IMR-90 (cell line): ENCODE measurements at regions not wholly inside any gene's neighbourhood (a gene's known extent, or its start where the extent isn't known, plus 50 kb on each side); places are given as distances from the start of the nearest gene placed in this dataset.

Source experiments
- ATAC-seq: fragments of 200-7000 bp; cut with Tn5 transposase; 2 replicates; pipeline ENCODE4 v1.9.1; 2020; ENCODE audit warnings: low read depth, mild to moderate bottlenecking, moderate library complexity
- BruUV-seq: library from RNA; stranded (reverse); fragments of 400-500 nt; replicated peaks from 2 replicates; lab custom pipeline; 2021; lab: Mats Ljungman, UMichigan
- CTCF ChIA-PET: fragments of 300-600 bp; formaldehyde crosslinking; extraction: SDS; loops from one replicate; lab custom pipeline; 2021; ENCODE audit warnings: antibody characterized with exemption; lab: Yijun Ruan, JAX
- POLR2A ChIA-PET: fragments of 300-600 bp; sonication (Branson Sonifier 250); formaldehyde crosslinking; loops from one replicate; lab custom pipeline; 2022; ENCODE audit warnings: antibody characterized with exemption; ENCODE audit not compliant: unreplicated experiment; lab: Charles Lee
- DNase-seq: peaks from one replicate; pipeline ENCODE4 v3.0.0; 2013
- H2AFZ ChIP-seq: replicated peaks from 2 replicates; pipeline ENCODE3; 2013; ENCODE audit warnings: low read length, mild to moderate bottlenecking; ENCODE audit not compliant: poor library complexity
- H2AK5ac ChIP-seq: 2 replicates; pipeline ENCODE4 v1.6.1; 2013; ENCODE audit warnings: low read depth, low read length, inconsistent platforms
- H2AK9ac ChIP-seq: replicated peaks from 2 replicates; pipeline ENCODE3; 2013; ENCODE audit warnings: mild to moderate bottlenecking, low read depth, low read length, moderate library complexity; ENCODE audit not compliant: poor library complexity
- H2BK120ac ChIP-seq: 2 replicates; pipeline ENCODE4 v1.6.1; 2013; ENCODE audit warnings: low read depth, low read length, inconsistent platforms
- H2BK15ac ChIP-seq: 3 replicates; pipeline ENCODE4 v1.6.1; 2013; ENCODE audit warnings: low read depth, low read length, inconsistent platforms
- H2BK20ac ChIP-seq: 2 replicates; pipeline ENCODE4 v1.6.1; 2013; ENCODE audit warnings: low read depth, mild to moderate bottlenecking, inconsistent platforms, low read length, moderate library complexity
- H2BK5ac ChIP-seq: 2 replicates; pipeline ENCODE4 v1.6.1; 2013; ENCODE audit warnings: mild to moderate bottlenecking, low read depth, low read length, inconsistent platforms; ENCODE audit not compliant: poor library complexity, severe bottlenecking
- H3K14ac ChIP-seq: replicated peaks from 2 replicates; pipeline ENCODE4 v1.6.1; 2013; ENCODE audit warnings: low read depth, low read length, inconsistent platforms
- H3K18ac ChIP-seq: 2 replicates; pipeline ENCODE4 v1.6.1; 2013; ENCODE audit warnings: low read depth, low read length, control low read depth
- H3K23ac ChIP-seq: 2 replicates; pipeline ENCODE4 v1.6.1; 2013; ENCODE audit warnings: low read depth, low read length, inconsistent platforms
- H3K27ac ChIP-seq: 2 replicates; pipeline ENCODE4 v1.5.1; 2013; ENCODE audit warnings: mild to moderate bottlenecking, control low read depth, low read length; ENCODE audit not compliant: insufficient read depth
- H3K27me3 ChIP-seq: 2 replicates; pipeline ENCODE4 v1.6.1; 2013; ENCODE audit warnings: low read length; ENCODE audit not compliant: control insufficient read depth, insufficient read depth
- H3K36me3 ChIP-seq: 2 replicates; pipeline ENCODE4 v1.6.1; 2013; ENCODE audit warnings: low read length, mixed read lengths; ENCODE audit not compliant: control insufficient read depth, insufficient read depth
- H3K4ac ChIP-seq: 2 replicates; pipeline ENCODE4 v1.6.1; 2013; ENCODE audit warnings: low read depth, low read length, inconsistent platforms
- H3K4me1 ChIP-seq: 2 replicates; pipeline ENCODE4 v1.6.1; 2013; ENCODE audit warnings: low read length, mixed read lengths; ENCODE audit not compliant: control insufficient read depth, insufficient read depth
- H3K4me2 ChIP-seq: 2 replicates; pipeline ENCODE4 v1.6.1; 2013; ENCODE audit warnings: low read depth, mild to moderate bottlenecking, control low read depth, low read length, moderate library complexity
- H3K4me3 ChIP-seq: 2 replicates; pipeline ENCODE4 v1.5.1; 2013; ENCODE audit warnings: low read depth, mild to moderate bottlenecking, control low read depth, low read length, moderate library complexity; ENCODE audit not compliant: insufficient read depth
- H3K56ac ChIP-seq: 2 replicates; pipeline ENCODE4 v1.6.1; 2013; ENCODE audit warnings: low read length, inconsistent platforms; ENCODE audit not compliant: insufficient read depth; ENCODE audit errors: extremely low read depth
- H3K79me1 ChIP-seq, 2 experiments: 2 replicates each; pipeline ENCODE4 v1.6.1; 2013; ENCODE audit warnings: low read length in 2 of 2, inconsistent platforms in 1 of 2, low read depth in 1 of 2
- H3K9ac ChIP-seq: 2 replicates; pipeline ENCODE4 v1.6.1; 2013; ENCODE audit warnings: low read depth, low read length, control low read depth
- H3K9me1 ChIP-seq: 2 replicates; pipeline ENCODE4 v1.6.1; 2013; ENCODE audit warnings: low read length, inconsistent platforms; ENCODE audit not compliant: insufficient read depth
- H3K9me3 ChIP-seq: 2 replicates; pipeline ENCODE4 v1.6.1; 2013; ENCODE audit warnings: low read length; ENCODE audit not compliant: control insufficient read depth, insufficient read depth
- H4K20me1 ChIP-seq: 2 replicates; pipeline ENCODE4 v1.6.1; 2013; ENCODE audit warnings: low read length, inconsistent platforms; ENCODE audit not compliant: insufficient read depth
- H4K5ac ChIP-seq: 2 replicates; pipeline ENCODE4 v1.6.1; 2013; ENCODE audit warnings: mild to moderate bottlenecking, low read depth, low read length, control low read depth
- H4K8ac ChIP-seq, 2 experiments: 2 replicates each; pipeline ENCODE4 v1.6.1; 2013; ENCODE audit warnings: low read depth in 2 of 2, low read length in 2 of 2, control low read depth in 1 of 2, inconsistent platforms in 1 of 2
- H4K91ac ChIP-seq: 2 replicates; pipeline ENCODE4 v1.6.1; 2013; ENCODE audit warnings: low read depth, low read length, inconsistent platforms; ENCODE audit not compliant: insufficient read depth
- CEBPB ChIP-seq: IDR thresholded peaks from 2 replicates; pipeline ENCODE4 v1.6.1; 2012; ENCODE audit warnings: low read depth, low read length, improper control_type of control experiment
- CHD1 ChIP-seq: IDR thresholded peaks from 2 replicates; pipeline ENCODE4 v1.6.1; 2012; ENCODE audit warnings: low read depth, low read length, improper control_type of control experiment
- CTCF ChIP-seq: conservative IDR thresholded peaks from 2 replicates; pipeline ENCODE4 v1.5.1; 2012; ENCODE audit warnings: mild to moderate bottlenecking, low read depth, low read length, improper control_type of control experiment
- FOS ChIP-seq: fragments of 150-350 bp; IDR thresholded peaks from 2 replicates; pipeline ENCODE4 v1.6.1; 2016; ENCODE audit warnings: low read depth, low read length
- MAZ ChIP-seq: IDR thresholded peaks from 2 replicates; pipeline ENCODE4 v1.6.1; 2012; ENCODE audit warnings: low read depth, mild to moderate bottlenecking, low read length, improper control_type of control experiment, moderate library complexity, borderline replicate concordance
- NFE2L2 ChIP-seq: fragments of 150-350 bp; IDR thresholded peaks from 2 replicates; pipeline ENCODE4 v1.6.1; 2016; ENCODE audit warnings: low read depth, mild to moderate bottlenecking, low read length
- POLR2A ChIP-seq: IDR thresholded peaks from 2 replicates; pipeline ENCODE4 v1.6.1; 2012; ENCODE audit warnings: mild to moderate bottlenecking, low read depth, low read length
- RAD21 ChIP-seq: IDR thresholded peaks from 2 replicates; pipeline ENCODE4 v1.6.1; 2012; ENCODE audit warnings: low read length, improper control_type of control experiment
- RCOR1 ChIP-seq: IDR thresholded peaks from 2 replicates; pipeline ENCODE4 v1.6.1; 2012; ENCODE audit warnings: mild to moderate bottlenecking, low read length, improper control_type of control experiment; ENCODE audit not compliant: insufficient replicate concordance
- RFX5 ChIP-seq: IDR thresholded peaks from 2 replicates; pipeline ENCODE4 v1.8.0; 2012; ENCODE audit warnings: low read depth, mild to moderate bottlenecking, low read length, moderate library complexity
- SMC3 ChIP-seq: fragments of 150-350 bp; IDR thresholded peaks from 2 replicates; pipeline ENCODE4 v1.6.1; 2016; ENCODE audit warnings: low read depth, mild to moderate bottlenecking, antibody characterized with exemption, low read length, moderate library complexity
- WGBS, 2 experiments: methylation state at CpG; one replicate each; pipeline versions ENCODE4 v1.1.5 to v1.1.7; 2013; ENCODE audit warnings: missing lambda C conversion rate in 2 of 2; ENCODE audit not compliant: insufficient read length in 1 of 2; ENCODE audit errors: extremely low coverage in 2 of 2; 5-methylcytosine and 5-hydroxymethylcytosine counted together
- dilution Hi-C: fragments of 300-500 bp; cut with HindIII; formaldehyde crosslinking; loops from one replicate; pipeline ENCODE4 v1.14.3; 2018; ENCODE audit warnings: low sequenced_read_pairs; ENCODE audit not compliant: unreplicated experiment
- in situ Hi-C: fragments of 300-500 bp; cut with MboI; formaldehyde crosslinking; loops from 3 replicates; pipeline ENCODE4 v1.14.3; 2019; ENCODE audit warnings: low sequenced_read_pairs, inconsistent platforms, mixed read lengths
- intact Hi-C: fragments of 100-400 bp; cut with micrococcal nuclease; formaldehyde crosslinking; loops from 2 replicates; pipeline ENCODE4 v1.10.0; 2022
- TF ChIP-seq, protein P1 (sequence below): fragments of 150-350 bp; IDR thresholded peaks from 2 replicates; pipeline ENCODE4 v1.6.1; 2016; ENCODE audit warnings: low read depth, mild to moderate bottlenecking, low read length, moderate library complexity, borderline replicate concordance

- ChIA-PET POLR2A (no interaction called here), CTCF (no interaction called here)
- Histone ChIP-seq H3K23ac (no peak overlapping the region), H4K8ac (no peak overlapping the region), H2AK9ac (no peak overlapping the region), H3K27me3 (no peaks in the 10 kb centered on the region), H3K79me1 (no peaks in the 10 kb centered on the region), H3K56ac (no peak overlapping the region), H3K4ac (no peak overlapping the region), H3K9me3 (no peaks in the 10 kb centered on the region), H3K36me3 (no peaks in the 10 kb centered on the region), H3K9me1 (no peaks in the 10 kb centered on the region), H3K4me3 (no peak overlapping the region), H3K4me1 (no peaks in the 10 kb centered on the region), H2AFZ (no peak overlapping the region), H4K5ac (no peak overlapping the region), H2AK5ac (no peak overlapping the region), H3K18ac (no peak overlapping the region), H2BK120ac (no peak overlapping the region), H3K14ac (no peak overlapping the region), H4K20me1 (no peaks in the 10 kb centered on the region), H3K27ac (no peak overlapping the region), H4K91ac (no peak overlapping the region), H3K9ac (no peak overlapping the region), H3K4me2 (no peak overlapping the region), H2BK5ac (no peak overlapping the region), H2BK20ac (no peak overlapping the region), H2BK15ac (no peak overlapping the region)
- BruUV-seq: no TSS peak
- no peak for ATAC-seq
- no CpG with 5 or more reads among the region's 3 CpGs for WGBS, 2 experiments
- intact Hi-C loops (no loop called here), dilution Hi-C loops (no loop called here), in situ Hi-C loops (no loop called here)
- no peak for DNase-seq
- no peak for TF ChIP-seq FOS
- TF ChIP-seq MAZ: no peak
- no peak for TF ChIP-seq CTCF
- no peak for TF ChIP-seq SMC3
- no peak for TF ChIP-seq RAD21
- TF ChIP-seq NFE2L2: no peak
- no peak for TF ChIP-seq CHD1
- TF ChIP-seq, protein P1, sequence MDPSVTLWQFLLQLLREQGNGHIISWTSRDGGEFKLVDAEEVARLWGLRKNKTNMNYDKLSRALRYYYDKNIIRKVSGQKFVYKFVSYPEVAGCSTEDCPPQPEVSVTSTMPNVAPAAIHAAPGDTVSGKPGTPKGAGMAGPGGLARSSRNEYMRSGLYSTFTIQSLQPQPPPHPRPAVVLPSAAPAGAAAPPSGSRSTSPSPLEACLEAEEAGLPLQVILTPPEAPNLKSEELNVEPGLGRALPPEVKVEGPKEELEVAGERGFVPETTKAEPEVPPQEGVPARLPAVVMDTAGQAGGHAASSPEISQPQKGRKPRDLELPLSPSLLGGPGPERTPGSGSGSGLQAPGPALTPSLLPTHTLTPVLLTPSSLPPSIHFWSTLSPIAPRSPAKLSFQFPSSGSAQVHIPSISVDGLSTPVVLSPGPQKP: no peak
- no peak for TF ChIP-seq RCOR1
- TF ChIP-seq RFX5: no peak
- no peak for TF ChIP-seq CEBPB
- no peak for TF ChIP-seq POLR2A
Observed at GRCh38 chrX:36650622-36651021, 357.5 kb upstream of the FAM47C start.
